Stimulated activated CD4-positive, alpha-beta T cell treated with anti-CD3 and anti-CD28 coated beads, Interleukin-2, amount 100 ng/mL, for 24 hours (primary cell): ENCODE measurements at regions not wholly inside any gene's neighbourhood (a gene's known extent, or its start where the extent isn't known, plus 50 kb on each side); places are given as distances from the start of the nearest gene placed in this dataset.

Source experiments
- DNase-seq, 2 donors: peaks; one replicate each; pipeline ENCODE4 v3.0.0-alpha.2; 2020

DNA sequence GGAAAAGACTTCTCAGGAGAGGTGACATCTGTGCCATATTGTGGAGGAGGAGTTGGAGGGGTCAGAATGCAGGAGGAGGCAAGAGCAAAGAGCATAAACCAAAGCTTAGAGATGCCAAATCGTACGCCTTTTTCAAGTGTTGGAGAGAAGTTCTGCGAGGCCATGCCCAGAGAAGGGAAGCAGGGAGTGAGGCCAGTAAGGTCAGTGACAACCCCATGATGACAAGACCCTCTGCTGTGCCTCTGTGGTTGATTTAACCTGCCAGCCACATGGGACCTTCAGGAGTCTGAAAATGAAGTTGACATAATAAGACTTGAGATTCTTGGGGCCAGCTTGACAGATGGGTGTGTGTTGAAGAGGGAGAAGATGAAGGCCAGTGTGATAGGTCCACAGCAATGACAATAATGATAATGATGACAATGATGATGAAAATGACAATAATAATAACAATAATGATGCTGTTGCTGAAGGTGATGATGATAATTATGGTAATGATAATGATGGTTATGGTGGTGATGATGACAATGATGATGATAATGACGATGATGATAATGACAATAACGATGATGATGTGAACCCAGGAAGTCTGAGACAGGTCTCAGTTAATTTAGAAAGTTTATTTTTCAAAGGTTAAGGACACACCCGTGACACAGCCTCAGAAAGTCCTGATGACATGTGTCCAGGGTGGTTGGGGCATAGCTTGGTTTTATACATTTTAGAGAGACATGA, 152.6 kb upstream of the B3GAT1 start:
- peak in 1 of 2 donors; percentile 1 for DNase-seq

GRCh38 chr11:134562941-134563471, 151.0 kb upstream of the B3GAT1 start:
- no peak for DNase-seq

DNA sequence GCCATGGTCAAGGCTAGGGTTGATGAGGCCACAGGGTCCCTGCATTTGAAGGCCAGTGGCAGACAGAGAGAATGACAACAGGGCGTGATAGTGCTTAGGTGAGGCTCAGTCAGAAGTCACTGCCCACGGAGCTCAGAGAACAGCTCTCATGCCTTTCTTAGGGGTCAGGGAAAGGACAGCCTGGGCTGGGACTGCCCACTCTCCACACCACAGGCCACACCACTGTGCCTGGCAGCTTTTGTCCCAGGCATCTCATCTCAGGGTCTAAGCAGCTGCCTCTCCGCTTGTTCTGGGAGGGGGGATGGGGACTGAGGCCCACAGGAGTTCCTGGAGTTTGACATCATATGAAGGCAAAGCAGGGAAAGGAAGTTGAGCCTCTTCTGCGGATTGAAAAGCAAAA, 150.2 kb upstream of the B3GAT1 start:
- no peak for DNase-seq

GRCh38 chr11:134561331-134561720, 149.3 kb upstream of the B3GAT1 start:
- DNase-seq = no peak

DNA sequence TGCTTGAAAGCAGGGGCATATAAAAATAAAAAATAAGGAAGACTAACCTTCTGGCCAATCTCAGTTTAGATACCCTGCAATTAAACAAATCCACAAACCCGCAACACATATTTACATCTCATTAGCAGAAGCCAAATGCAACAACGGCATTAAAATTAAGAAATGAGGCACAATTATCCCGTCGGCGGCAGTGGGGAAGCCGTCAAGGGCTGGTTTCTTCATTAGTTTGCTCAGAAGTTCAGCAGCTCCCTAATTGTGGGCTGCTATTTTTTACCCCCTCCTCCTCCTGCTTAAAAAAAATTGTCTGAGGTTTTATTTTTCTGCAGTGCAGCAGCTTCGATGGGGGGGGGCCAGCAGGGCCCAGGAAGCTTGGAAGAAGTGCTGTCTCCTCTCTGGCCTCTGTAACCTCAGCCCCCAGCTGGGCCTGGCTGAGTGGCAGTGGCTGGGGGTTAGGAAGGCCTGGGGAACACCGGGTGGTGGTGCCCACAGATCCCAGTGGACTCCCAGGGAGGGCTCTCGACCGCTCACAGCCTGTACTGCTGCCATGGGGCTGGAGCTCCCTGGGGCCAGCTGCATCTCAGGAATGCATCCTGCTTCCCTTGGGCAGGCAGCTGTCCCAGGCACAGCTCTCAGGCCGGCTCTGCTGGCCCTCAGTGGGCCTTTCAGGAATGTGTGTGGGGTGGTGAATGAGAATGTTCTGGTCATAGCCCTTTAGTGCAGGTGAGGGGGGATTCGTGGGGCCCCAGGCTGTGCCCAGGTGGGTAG, 148.7 kb upstream of the B3GAT1 start:
- DNase-seq = no peak

DNA sequence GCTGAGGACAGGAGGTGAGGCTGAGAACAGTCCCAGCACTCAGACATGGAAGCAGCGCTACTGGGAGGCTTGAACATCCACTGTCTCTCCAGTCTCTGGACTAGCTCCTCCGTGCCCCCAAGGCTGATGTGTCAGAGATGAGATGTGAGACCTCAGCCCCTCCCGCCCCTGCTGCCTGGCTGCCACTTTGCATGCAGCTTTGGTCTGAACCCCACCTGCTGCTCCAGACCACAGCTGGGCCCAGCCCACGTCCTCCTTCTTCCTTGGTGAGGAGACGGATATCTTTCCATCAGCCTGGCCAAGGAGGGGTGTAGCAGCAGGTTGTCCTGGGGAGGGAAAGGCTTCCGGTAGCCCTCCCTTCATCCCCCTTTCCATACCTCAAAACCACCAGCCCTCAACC, 148.0 kb upstream of the B3GAT1 start:
- peak in 1 of 2 donors; percentile 6 for DNase-seq

DNA sequence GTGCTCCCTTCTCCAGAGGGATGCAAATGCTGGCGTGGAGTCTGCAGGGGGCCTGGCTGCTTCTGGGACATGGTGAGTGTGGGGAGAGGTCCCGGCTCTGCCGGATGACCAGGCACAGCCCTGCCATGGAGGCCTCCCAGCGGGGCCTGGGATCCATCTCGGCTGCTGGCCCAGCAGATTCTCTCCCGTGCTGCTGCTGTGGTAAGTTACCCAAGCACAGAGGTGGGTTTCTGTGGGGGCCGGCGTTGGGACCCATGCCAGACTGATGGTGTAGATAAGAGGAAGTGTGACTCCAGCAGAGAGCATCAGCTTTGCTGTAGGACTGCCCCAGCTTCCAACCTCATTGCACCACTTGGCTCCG, 147.5 kb upstream of the B3GAT1 start:
- DNase-seq = peak in 1 of 2 donors; percentile 6

- DNase-seq = no peak
Observed at GRCh38 chr11:134558916-134559601, 147.0 kb upstream of the B3GAT1 start.

DNA sequence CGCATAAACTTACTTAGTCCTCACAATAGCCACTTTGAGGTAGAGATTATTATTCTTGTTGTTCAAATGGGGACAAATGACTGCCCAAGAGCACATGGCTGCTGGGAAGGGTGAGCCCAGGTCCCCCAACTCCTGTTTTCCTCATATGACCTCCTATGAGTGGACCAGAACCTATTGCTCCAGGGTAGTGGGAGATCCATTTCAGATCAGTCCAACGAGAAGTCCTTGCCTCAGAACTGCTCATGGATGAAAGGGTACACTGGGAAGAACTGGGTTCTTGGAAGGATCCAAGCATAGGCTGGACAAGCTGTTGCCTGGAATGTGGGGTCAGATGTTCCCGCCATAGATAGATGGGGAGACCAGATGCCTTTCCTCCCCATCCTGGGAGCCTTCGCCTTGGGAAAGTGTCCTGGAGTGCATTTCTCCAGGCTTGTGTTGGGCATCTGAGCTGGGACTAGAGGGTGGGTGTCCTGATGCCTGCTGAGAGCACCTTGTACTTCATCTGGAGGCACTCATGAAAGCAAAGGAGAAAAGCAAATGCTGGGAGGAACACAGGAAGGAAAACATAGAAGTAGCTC, 146.3 kb upstream of the B3GAT1 start:
- no peak for DNase-seq

- no peak for DNase-seq
Observed at GRCh38 chr11:134557571-134558257, 145.7 kb upstream of the B3GAT1 start.

- DNase-seq = peak in 1 of 2 donors; percentile 3
Observed at GRCh38 chr11:134556186-134556585, 144.1 kb upstream of the B3GAT1 start.

DNA sequence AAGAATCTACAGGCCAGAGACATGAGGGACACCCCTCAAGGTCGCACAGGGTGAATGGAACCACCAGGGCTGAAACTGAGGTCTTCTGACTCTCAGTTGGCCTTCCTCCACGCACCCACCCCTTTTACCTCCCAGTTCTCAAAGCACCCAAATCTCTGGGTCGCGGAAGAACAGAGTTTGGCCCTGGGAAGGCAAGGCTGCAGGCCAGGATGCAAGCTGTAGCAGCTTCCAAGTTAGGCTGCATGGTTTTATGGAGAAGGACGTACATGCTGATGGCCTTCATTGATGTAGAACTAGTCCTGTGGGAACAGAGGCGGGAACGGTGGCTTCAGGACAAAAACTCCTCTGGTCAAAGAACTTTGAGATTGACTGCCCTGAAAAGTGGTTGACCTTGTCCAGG, 143.5 kb upstream of the B3GAT1 start:
- peak in 1 of 2 donors; percentile 1 for DNase-seq

GRCh38 chr11:134554861-134555260, 142.8 kb upstream of the B3GAT1 start:
- DNase-seq = peak in 1 of 2 donors; percentile 3

DNA sequence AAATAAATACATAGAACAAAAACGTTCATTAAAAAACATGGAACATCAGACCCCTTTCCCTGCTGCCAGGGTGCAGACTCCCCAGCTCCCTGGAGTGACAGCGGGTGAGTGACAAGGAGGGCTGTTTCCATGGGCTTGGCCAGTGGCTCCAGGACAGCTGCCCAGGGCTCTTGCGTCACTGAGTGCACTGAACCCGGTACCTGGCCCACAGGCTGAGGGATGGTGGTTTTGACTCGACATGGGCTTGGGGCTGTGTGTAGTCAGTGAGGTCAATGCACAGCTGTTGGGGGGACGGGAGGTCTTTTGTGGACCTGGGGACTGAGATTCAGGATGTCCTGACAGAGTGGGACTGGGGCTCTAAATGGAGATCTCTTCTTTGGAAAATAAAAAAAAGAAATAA, 142.1 kb upstream of the B3GAT1 start:
- no peak for DNase-seq

DNA sequence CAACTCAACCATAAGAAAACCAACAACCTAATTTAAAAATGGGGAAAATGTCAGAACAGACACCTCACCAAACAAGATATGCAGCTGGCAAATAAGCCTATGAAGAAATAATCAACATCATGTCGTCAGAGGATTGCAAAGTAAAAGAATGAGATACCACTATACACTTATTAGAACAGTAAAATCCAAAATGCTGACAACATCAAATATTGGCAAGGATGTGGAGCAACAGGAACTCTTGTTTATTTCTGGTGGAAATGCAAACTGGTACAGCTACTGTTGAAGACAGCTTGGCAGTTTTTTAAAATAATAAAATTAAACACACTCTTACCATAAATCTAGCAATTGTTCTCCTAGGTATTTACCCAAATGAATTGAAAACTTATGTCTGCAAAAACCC, 140.7 kb upstream of the B3GAT1 start:
- DNase-seq = no peak

GRCh38 chr11:134545521-134545920, 133.5 kb upstream of the B3GAT1 start:
- DNase-seq = no peak

DNA sequence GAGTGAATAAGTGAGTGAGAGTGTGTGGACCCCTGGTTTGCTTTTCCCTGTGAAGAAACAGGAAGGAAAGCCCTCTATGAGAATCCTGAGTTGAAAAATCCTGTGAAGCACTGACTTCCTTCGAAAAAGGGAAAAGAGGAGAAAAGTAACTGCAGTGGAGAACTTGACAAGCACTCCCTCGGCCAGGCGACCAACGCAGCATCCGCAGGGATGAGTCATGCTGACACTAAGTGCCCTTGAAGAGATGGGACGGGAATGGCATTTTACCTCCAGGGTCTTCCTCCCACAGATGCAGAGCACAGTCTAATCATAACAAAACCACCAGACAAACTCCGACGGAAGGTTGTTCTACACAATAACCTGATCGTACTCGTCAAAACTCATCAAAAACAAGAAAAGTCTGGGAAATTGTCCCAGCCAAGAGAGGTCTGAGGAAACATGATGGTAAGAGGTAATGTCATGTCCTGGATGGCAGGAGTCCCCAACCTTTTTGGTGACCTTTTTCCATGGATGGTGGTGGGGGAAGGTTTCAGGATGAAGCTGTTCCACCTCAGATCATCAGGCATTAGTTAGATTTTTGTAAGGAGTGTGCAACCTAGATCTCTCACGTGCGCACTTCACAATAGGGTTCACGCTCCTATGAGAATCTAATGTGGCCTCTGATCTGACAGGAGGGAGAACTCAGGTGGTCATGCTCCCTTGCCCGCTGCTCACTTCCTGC, 132.2 kb upstream of the B3GAT1 start:
- DNase-seq = no peak

DNA sequence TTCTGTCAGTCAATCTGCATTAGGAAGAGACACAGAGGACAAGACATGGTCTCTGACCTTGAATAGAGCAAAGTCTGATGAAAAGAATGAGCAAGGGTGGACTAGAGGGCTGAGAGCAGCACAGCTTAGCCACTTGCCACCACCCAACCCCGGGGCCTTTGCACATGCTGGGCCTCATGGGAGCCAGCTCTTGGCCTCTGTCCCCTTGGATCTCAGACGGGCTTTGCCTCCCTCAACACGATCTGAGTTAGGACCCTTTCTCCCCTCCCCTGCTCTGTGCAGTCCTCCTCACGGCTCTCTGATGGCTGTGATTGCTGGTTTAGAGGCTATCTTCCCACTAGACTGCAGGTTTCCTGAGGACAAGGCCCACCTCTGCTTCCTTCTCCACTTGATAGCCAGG, 131.6 kb upstream of the B3GAT1 start:
- peak in 1 of 2 donors; percentile 8 for DNase-seq

DNA sequence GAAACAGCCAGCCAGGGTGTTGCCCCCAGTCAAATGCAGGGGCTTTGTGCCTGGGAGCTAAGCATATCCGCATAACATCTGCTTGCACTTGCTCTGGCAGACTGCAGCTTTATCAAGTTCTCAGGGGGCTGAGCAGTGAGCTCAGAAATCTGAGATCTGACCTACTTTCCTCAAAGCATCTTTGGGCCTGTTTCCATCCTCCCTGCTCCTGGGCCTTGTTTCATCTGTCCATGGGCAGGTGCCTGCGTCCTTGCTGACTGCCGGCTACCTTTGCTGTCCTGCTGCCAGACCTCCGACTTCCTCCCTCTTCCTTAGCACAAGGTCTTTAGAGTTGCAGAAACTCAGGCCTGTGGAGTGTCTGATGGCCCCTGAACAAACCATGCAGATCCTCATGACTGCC, 131.2 kb upstream of the B3GAT1 start:
- DNase-seq = no peak

GRCh38 chr11:134542401-134543165, 130.5 kb upstream of the B3GAT1 start:
- peak in 1 of 2 donors; percentile 7 for DNase-seq

GRCh38 chr11:134541951-134542350, 129.9 kb upstream of the B3GAT1 start:
- DNase-seq = peak in 1 of 2 donors; percentile 12
